Fibroblast of the conjunctiva (primary cell): ENCODE measurements at regions not wholly inside any gene's neighbourhood (a gene's known extent, or its start where the extent isn't known, plus 50 kb on each side); places are given as distances from the start of the nearest gene placed in this dataset.

Source experiments
- DNase-seq: peaks from one replicate; pipeline ENCODE4 v3.0.0-alpha.2; 2010; ENCODE audit warnings: low read depth

- DNase-seq: no peak
Measured at GRCh38 chr10:78298835-78299234, 265.2 kb downstream of the RPS24 start.

DNA sequence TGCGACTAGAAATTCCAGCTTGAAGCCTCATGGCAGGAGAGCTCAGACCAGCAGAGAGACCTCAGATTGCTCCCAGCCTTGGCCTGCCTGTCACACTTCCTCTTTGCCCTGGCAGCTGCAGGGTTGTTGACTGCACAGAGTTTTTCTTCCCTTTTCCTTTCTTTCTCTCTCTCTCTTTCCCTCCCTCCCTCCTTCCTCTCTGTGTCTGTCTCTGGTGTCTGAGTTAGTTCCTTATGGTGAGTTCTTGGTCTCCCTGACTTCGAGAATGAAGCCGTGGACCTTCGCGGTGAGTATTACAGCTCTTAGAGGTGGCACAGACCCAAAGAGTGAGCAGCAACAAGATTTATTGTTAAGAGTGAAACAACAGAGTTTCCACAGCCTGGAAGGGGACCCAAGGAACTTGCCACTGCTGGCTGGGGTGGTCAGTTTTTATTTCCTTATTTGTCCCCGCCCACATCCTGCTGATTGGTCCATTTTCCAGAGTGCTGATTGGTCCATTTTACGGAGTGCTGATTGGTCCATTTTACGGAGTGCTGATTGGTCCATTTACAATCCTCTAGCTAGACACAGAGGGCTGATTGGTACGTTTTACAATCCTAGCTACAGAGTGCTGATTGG is 266.3 kb downstream of the RPS24 start:
- no peak for DNase-seq

- no peak for DNase-seq
Measured at GRCh38 chr10:78300526-78300925, 266.9 kb downstream of the RPS24 start.

DNA sequence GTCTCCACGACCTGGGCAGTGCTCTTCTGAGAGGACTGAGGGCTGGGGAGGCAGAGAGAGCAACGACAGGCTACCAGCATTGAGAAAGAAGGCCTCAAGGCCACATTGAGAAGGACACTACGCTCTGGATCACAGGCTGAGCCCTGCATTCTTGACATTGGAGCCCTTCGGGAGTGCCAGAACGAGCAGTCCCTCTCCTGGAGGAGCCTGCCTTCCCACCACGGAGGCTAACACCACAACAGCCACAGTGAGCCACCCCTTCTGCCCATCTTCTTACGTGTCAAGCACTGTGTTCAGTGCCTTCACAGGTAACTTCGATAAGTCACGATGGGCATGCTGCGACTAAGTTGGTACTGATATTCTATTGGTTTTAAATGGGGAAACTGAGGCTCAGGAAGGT is 267.8 kb downstream of the RPS24 start:
- no peak for DNase-seq

- DNase-seq: no peak
Measured at GRCh38 chr10:78301891-78302738, 268.5 kb downstream of the RPS24 start.

DNA sequence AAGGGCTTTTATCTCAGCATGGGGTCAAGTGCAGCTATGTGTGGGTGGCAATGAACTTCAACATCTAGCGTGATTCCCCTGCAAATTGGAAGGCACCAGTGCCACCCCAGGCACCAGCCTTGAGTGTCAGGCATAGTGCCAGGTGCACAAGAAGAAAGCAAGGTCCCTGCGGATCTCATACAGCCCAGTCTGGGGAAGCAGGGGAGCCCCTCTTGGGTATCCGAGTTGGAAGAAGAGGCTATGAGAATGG is 269.0 kb downstream of the RPS24 start:
- no peak for DNase-seq

DNA sequence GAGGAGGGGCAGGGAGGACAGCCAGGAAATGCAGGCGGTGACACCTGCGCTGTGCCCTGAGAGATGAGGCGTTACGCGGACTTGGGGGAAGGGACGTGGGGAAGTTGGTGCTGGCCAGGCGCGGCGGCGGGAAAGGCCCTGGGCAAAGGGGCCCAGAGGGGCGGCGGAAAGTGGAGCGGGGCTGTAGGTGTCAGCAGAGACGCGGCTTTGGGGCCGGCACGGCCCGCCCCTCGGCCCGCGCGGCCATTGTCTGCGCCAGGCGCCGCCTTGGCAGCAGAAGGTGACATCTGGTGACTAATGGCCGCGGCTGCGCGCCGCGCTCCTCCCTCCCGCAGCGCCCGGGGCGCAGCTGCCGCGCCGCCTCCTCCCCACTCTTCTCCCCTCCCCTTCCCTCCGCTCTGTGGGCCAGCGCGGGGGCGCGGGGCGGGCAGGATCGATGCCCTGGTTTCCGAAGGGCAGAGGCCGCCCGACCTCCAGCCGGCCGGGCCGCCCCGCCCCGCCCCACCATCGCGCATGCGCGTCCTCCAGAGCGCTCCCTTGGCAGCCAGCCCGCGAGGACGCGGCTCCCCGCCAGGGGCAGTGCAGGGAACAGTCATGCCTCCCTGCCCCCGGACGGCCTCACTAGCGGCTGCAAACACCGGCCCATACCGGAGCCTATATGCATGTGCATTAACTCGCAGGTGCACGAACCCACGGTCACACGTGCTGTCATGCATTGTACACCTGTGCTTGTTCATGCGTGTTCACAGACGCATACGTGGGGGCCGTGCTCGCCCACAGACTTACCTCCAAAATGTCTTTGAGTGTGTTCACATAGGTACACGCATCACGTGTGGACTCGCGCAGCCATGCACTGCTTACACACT is 269.6 kb downstream of the RPS24 start:
- DNase-seq: peak; percentile 75

DNA sequence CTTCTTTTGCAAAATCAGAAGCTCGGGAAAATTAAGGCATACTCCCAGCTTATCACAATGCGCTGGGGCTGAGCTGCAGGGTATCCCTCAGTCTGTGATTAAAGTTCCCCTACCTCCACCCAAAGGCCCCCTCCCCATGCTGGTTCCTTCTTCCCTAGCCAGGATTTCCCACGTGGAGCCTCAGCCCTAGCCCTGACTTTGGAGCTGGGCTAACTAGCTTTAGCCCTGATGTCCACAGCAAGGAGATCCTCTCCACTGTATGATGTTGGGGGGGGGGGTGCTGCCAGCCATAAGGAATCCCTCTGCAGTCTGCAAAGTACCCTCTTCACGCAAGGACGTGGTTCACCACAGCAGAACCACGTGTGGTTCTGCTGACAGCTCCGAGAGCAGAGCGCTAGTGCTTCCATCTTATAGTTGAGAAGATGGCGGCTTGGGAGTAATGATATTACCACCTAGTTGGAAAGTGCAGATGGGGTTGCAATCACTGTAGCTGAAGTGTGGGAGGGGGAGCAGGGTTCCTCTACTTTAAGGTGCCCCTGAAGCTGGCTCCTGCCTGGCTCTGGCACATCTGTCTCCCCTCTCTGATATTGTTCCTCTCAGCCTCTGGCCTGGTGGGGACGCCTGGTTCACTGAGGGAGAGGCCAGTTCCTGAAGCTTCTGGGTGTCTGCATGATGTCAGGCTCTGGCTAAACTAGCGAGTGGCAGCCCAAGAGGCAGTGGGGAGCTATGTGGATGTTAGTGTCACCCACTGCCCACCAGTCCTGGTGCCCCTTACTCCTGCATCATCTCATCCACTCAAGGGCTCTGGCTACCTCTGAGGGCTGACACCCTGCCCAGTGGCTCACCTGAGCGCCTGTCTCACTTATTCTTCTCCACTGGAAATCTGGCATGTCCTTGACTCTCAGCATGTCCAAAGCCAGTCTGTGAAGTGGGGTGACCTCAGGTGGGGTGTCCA is 270.7 kb downstream of the RPS24 start:
- DNase-seq: no peak

DNA sequence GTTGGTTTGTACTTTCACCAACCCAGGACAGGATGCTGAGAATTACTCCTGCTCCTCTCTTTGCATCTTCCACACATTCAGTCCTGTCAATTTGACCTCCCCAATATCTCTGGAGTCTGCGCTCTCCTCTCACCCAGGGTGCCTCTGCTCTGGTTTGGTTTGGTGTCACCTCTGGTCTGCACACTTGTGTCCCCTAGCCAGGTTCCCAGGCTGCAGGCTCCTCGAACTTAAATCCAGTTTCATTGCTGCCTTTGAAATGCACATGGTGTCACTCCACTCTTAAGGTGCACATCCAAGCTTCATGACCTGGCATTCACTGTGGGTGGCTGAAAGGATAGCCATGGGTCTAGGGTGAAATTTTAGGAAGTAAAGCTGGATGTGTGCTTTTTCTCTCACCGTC is 271.6 kb downstream of the RPS24 start:
- DNase-seq: no peak

GRCh38 chr10:78306358-78306757 is 272.7 kb downstream of the RPS24 start:
- no peak for DNase-seq

GRCh38 chr10:78307576-78307975 is 273.9 kb downstream of the RPS24 start:
- DNase-seq: no peak

DNA sequence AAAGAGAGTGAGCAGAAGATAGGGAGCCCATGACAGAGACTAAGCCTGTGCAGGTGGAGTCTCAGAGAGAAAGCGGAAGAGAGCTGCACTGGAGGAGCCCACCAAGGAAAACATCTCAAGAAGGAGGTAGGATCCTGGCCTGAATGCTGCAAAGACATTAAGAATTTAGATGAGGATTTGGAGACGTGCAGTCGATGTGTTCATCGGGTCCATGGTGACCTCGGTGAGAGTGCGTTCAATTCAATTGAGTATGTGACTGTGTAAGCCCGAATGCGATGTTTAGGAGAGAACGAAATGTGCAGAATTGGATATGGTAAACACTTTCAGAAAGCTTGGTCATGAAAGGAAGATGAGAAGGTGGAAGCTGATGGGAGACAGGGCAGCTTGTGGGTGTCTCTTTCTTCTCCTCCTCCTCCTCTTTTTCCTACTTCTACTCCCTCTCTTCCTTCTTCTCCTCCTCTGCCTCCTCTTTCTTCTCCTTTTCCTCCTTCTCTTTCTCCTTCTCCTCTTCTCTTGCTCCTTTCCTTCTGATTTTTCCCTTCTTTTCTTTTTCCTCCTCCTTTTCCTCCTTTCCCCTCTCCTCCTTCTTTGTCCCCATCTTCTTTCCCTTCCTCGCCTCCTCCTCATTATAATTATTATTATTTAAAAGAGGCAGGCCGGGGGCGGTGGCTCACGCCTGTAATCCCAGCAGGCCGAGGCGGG is 276.0 kb downstream of the RPS24 start:
- DNase-seq: no peak

DNA sequence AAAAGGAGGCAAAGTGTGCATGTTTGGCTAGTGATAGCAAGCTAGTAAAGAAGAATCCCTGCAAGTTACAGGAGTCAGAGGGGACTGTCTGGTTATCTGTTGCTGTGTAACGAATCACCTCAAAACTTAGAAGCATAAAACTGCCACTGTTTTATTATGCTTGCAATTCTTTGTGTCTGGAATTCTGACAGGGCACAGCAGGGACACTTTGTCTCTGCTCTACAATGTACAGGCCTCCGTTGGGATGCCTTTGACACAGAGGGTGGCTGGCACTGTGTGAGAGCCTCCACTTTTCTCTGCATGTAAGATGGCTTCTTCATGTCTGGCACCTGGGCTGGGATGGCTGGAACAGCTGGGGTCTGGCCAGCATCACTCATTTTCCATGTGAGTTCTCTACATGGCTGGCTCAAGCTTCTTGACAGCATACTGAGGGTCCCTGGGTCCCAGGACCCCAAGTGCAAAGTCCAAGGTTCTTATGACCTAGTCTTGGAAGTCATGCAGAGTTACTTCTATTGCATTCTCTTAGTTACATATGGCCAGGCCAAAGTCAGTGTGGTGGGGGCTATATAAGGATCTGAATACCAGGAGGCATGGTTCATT is 276.9 kb downstream of the RPS24 start:
- no peak for DNase-seq

DNA sequence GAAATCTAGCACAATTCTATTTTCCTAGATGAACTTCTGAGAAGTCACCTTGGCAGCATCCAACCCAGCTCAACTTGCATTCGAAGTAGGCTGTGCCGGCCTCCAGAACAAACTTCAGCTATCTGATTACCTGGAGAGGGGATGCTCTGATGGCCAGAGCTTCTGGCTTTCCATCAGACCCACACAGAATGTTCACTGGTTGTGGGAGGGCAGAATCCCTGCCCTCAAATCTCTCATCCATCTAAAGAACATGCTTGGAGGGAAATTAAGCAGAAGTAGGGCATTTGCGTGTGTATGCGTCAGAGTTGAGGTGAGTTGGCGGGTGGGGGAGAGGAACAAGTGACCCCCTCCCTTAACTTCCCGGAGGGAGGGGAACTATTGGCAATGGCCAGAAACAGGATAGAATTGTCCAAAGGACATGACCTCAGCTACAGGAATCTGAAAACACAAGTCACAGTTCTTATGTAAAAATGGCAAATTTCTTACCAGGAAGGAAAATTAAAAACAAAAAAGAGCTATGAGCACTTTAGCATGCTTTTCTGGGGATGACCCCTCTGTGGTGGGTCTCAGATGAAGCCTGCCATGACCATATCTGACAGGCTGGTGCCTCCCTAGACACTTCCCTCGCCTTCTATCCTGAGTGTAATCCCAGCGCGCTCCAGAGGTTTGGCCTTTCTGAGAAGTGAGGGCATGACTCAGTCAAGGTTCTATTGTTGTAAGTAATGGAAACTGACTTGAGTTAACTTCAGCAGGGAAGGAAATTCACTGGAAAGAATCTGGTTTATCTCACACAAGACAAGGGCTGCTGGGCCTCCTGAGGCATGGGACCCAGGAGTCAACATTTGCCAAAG is 278.8 kb downstream of the RPS24 start:
- no peak for DNase-seq

DNA sequence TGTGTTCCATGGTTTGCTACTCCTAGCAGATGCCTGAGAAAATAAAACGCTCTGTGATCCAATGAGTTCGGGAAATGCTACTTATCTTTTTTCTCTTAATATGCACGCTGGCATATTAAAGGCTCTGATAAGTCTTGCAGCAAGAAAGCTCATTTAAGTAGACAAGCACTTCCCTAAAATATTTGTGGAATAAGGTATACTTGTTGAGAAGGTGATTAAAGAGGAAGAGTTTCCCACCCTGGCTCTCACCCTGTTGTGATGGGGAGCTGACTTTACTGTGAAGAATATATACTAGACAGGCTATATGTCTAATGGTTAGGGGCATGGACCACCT is 279.4 kb downstream of the RPS24 start:
- no peak for DNase-seq

GRCh38 chr10:78313636-78314035 is 280.0 kb downstream of the RPS24 start:
- DNase-seq: no peak

GRCh38 chr10:78314651-78315050 is 281.0 kb downstream of the RPS24 start:
- DNase-seq: no peak

GRCh38 chr10:78316451-78316931 is 282.8 kb downstream of the RPS24 start:
- no peak for DNase-seq

- no peak for DNase-seq
Measured at GRCh38 chr10:78318305-78318704, 284.6 kb downstream of the RPS24 start.

DNA sequence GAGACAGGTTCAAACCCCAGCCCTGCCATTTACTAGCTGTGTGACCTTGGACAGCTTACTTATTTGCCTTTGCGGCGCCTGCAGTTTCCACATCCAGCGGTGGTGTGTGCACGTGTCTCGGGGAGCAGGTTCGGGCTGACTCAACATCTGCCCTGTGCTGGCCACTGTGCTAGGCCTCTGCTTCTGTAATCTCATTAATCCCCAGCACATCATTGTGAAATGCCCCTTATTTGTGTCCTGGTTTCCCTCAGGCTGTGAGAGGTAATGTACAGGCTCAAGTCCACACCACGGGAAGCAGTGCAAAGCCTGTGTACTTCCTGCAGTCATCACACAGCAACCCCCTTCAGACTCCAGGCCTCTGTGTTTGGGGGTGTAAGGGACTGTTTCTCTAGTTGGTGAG is 285.7 kb downstream of the RPS24 start:
- DNase-seq: no peak
